Progenitor cell of endocrine pancreas (in vitro differentiated cells): ENCODE measurements at regions not wholly inside any gene's neighbourhood (a gene's known extent, or its start where the extent isn't known, plus 50 kb on each side); places are given as distances from the start of the nearest gene placed in this dataset.

Experiments
- DNase-seq: peaks from one replicate; pipeline ENCODE4 v3.0.0; 2021; ENCODE audit warnings: low spot score; ENCODE audit not compliant: unreplicated experiment
- H3K27ac Mint-ChIP-seq: 2 replicates; pipeline ENCODE4 v1.8.0; 2021; ENCODE audit warnings: mild to moderate bottlenecking, moderate library complexity, mixed read lengths
- H3K27me3 Mint-ChIP-seq: 2 replicates; pipeline ENCODE4 v1.8.0; 2021; ENCODE audit warnings: mixed read lengths
- H3K36me3 Mint-ChIP-seq: 2 replicates; pipeline ENCODE4 v1.8.0; 2022; ENCODE audit warnings: mixed read lengths; ENCODE audit not compliant: insufficient read depth
- H3K4me1 Mint-ChIP-seq: 2 replicates; pipeline ENCODE4 v1.8.0; 2021; ENCODE audit warnings: low read depth, mixed read lengths
- H3K4me3 Mint-ChIP-seq: 2 replicates; pipeline ENCODE4 v1.8.0; 2021; ENCODE audit warnings: low read depth, mild to moderate bottlenecking, moderate library complexity, mixed read lengths
- H3K9me3 Mint-ChIP-seq: 2 replicates; pipeline ENCODE4 v1.8.0; 2021; ENCODE audit warnings: low read depth, mixed read lengths
- TF ChIP-seq, protein P1 (sequence below): fragments of 200-600 bp; sonication (generic); IDR thresholded peaks from one replicate; pipeline ENCODE4 v1.5.0; 2021; ENCODE audit warnings: antibody characterized with exemption, mild to moderate bottlenecking; ENCODE audit not compliant: unreplicated experiment

DNA sequence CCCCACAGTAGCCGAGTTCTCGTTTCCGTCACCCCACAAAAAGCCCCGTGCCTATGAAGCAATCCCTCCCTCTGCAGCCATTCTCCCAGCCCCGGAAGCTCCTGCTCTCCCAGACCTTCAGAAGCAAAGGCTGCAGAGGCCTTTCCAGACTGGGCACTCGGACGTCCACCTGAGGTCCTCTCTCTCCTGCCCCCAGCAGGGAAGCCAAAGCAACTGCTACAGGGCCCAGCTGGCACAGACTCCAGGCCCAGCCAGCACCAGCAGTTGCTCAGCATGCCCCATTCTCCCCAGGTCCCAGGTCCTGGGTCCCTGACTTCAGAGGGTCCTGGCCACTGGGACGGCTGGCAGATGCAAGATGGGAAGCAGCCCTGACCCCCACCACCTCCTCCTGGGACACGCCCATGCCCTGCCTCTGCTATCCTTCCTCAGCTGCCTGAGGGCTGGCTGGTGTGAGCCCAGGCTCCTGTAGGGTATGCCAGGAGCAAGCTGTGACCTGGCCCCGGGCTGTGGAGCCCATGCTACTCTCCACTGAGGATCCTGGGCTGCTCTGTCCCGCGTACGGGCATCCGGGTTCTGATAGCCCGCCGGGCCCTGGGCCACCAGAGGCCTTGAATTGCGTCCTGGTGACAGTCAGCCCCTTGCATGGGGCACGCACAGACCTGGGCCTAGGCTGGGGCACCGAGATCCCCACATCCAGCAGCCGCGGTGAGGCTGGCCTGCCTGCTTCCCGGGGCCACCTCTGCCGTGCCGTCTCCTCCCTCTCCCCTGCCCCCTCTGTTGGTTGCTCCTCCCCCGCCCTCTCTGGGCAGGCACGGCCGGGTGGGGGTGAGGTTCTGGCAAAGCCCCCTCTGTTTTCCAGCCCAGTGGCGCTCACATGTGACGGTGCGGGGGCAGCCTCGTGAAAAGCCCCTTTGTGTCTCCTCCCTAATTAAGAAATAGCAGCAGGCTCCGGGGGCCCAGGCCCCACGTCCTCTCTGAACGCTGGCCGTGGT is 1310.3 kb downstream of the BRD1 start:
- Mint-ChIP-seq H3K27me3 (peaks cover 15% of the 10 kb centered on the region), H3K27ac (no peak overlapping the region), H3K4me1 (peaks cover 4% of the 10 kb centered on the region), H3K9me3 (no peaks in the 10 kb centered on the region), H3K36me3 (no peaks in the 10 kb centered on the region), H3K4me3 (no peak overlapping the region)
- TF ChIP-seq, protein P1, sequence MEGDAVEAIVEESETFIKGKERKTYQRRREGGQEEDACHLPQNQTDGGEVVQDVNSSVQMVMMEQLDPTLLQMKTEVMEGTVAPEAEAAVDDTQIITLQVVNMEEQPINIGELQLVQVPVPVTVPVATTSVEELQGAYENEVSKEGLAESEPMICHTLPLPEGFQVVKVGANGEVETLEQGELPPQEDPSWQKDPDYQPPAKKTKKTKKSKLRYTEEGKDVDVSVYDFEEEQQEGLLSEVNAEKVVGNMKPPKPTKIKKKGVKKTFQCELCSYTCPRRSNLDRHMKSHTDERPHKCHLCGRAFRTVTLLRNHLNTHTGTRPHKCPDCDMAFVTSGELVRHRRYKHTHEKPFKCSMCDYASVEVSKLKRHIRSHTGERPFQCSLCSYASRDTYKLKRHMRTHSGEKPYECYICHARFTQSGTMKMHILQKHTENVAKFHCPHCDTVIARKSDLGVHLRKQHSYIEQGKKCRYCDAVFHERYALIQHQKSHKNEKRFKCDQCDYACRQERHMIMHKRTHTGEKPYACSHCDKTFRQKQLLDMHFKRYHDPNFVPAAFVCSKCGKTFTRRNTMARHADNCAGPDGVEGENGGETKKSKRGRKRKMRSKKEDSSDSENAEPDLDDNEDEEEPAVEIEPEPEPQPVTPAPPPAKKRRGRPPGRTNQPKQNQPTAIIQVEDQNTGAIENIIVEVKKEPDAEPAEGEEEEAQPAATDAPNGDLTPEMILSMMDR, result peak; percentile 39
- DNase-seq, result no peak

DNA sequence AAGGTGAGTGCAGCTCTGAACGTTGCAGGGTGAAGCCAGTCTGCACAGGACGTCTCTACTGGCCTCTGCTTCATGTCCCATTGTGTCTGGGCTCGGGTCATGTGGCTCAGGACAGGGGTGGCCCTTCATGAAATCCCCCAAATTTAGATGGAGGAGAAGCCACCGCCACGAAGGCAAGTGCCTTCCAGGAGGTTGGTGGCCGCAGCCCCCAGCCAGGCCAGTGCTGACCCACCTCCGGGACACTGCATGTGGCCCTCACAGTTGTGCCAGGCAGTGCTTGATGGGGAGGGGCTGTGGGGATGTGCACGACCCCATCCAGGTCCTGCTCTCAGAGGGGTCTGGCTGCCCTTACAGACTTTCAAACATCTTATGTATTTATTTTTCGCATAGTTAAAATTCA is 1311.1 kb downstream of the BRD1 start:
- H3K4me1 Mint-ChIP-seq, result peaks cover 4% of the 10 kb centered on the region
- no peak overlapping the region for H3K4me3 Mint-ChIP-seq
- TF ChIP-seq, protein P1, result no peak
- no peaks in the 10 kb centered on the region for H3K36me3 Mint-ChIP-seq
- no peaks in the 10 kb centered on the region for H3K9me3 Mint-ChIP-seq
- no peak overlapping the region for H3K27ac Mint-ChIP-seq
- H3K27me3 Mint-ChIP-seq, result peaks cover 16% of the 10 kb centered on the region
- DNase-seq, result no peak

DNA sequence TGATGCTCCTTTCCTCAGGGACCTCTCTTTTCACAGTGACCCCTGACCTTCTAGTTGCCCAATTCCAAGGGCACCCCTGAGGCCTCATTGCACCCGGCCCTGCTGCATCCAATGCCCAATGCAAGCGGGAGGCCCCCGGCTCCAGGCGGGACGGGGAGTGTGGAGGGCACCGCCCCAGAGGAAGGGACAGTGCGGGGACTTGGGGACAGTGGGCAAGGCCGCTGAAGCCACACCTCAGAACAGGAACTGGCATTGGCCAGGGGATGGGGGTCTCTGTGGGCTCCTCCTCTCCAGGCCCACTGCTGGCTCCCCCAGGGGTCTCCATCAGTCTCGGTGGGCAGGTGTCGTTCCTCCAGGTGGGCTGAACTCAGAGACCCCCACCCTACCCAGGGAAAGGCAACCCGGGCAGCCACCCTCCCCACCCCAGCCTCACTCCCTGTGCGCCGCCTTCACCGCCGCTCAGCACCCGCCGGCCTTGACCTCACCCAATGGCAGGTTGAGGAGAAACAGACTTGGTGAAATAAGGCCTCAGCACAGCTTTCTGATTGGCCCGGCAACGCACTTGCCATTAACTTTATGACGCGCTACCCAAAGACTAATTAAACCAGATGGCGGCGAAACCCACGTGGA is 1312.0 kb downstream of the BRD1 start:
- no peaks in the 10 kb centered on the region for H3K9me3 Mint-ChIP-seq

DNA sequence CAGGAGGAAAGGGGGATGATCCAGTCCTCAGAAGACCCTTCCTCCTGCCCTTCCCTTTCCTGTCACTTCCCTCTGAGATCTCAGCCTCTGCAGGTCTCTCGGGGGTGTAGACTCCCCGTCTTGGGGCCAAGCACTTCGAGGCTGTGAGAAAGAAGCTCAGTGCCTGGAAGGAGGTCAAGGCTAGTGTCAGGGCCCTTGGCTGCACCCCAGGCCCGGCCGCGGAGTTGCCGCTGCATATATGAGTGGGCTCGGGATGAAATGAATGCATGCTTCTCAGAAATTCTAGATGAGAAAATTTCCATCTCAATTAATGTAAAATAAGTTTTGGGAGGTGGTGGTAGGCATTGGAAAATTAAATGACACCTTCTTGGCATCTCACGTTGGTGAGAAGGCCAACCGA is 1313.7 kb downstream of the BRD1 start:
- no peak overlapping the region for H3K27ac Mint-ChIP-seq
- TF ChIP-seq, protein P1, result no peak
- no peaks in the 10 kb centered on the region for H3K36me3 Mint-ChIP-seq
- DNase-seq, result no peak
- H3K4me3 Mint-ChIP-seq, result no peak overlapping the region
- peaks cover 21% of the 10 kb centered on the region for H3K27me3 Mint-ChIP-seq
- H3K9me3 Mint-ChIP-seq, result no peaks in the 10 kb centered on the region
- peaks cover 2% of the 10 kb centered on the region for H3K4me1 Mint-ChIP-seq

More for the DNA sequence above, 1312.0 kb downstream of the BRD1 start:
- Mint-ChIP-seq H3K4me3 (no peak overlapping the region), H3K27me3 (peaks cover 16% of the 10 kb centered on the region), H3K27ac (no peak overlapping the region), H3K4me1 (peaks cover 2% of the 10 kb centered on the region), H3K36me3 (no peaks in the 10 kb centered on the region)
- no peak for DNase-seq
- TF ChIP-seq, protein P1, result no peak

DNA sequence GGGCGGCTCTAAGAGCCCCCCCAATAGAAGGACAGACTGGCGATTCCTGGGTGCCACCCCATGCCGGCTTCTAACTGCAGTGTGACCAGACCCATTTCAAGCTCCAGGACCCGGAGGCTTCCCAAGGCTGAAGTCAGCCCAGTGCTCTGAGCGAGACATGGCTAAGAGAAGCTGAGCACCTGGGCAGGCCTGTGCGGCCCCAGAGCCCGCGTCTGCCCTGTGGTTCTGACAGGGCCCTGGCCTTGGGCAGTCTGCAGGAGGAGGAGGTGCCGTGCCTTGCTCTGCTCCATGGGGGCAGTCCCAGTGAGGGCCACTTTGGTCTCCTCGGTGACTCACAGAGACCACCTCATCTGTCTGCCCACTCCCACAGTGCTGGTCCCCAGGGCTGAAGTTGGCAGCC is 1314.2 kb downstream of the BRD1 start:
- no peak for DNase-seq
- TF ChIP-seq, protein P1, result no peak
- Mint-ChIP-seq H3K9me3 (no peaks in the 10 kb centered on the region), H3K4me3 (no peak overlapping the region), H3K4me1 (no peaks in the 10 kb centered on the region), H3K36me3 (no peaks in the 10 kb centered on the region), H3K27me3 (peaks cover 23% of the 10 kb centered on the region), H3K27ac (no peak overlapping the region)
